ENCODE measurements at regions not wholly inside any gene's neighbourhood (a gene's known extent, or its start where the extent isn't known, plus 50 kb on each side); places are given as distances from the start of the nearest gene placed in this dataset.

GRCh38 chr18:51398104-51398503, 200.6 kb upstream of the MEX3C start:
- Histone ChIP-seq H3K4me3 (ENCODE audit: low read depth, low read length) (no peak overlapping the region), H3K27ac (ENCODE audit: low read depth, low read length) (no peak overlapping the region), H3K27me3 (ENCODE audit: control insufficient read depth, insufficient read depth, low read length) (no peaks in the 10 kb centered on the region), H3K9me3 (ENCODE audit: control insufficient read depth, insufficient read depth, low read length) (peaks cover 19% of the 10 kb centered on the region)
- ChIA-PET CTCF (no interaction called here), POLR2A (no interaction called here)
- no peak for TF ChIP-seq CTCF (IDR thresholded peaks at IDR 0.05; ENCODE audit: low read depth, low read length)
- DNase-seq (ENCODE audit: low read depth, low spot score): no peak

- CTCF ChIA-PET: no interaction called here
- Histone ChIP-seq H3K27me3 (ENCODE audit: control insufficient read depth, insufficient read depth, low read length) (no peaks in the 10 kb centered on the region), H3K27ac (ENCODE audit: low read depth, low read length) (no peak overlapping the region), H3K4me3 (ENCODE audit: low read depth, low read length) (no peak overlapping the region), H3K9me3 (ENCODE audit: control insufficient read depth, insufficient read depth, low read length) (peaks cover 17% of the 10 kb centered on the region)
- POLR2A ChIA-PET: no interaction called here
- no peak for TF ChIP-seq CTCF (IDR thresholded peaks at IDR 0.05; ENCODE audit: low read depth, low read length)
- no peak for DNase-seq (ENCODE audit: low read depth, low spot score)
These were observed 202.1 kb upstream of the MEX3C start for GRCh38 chr18:51399491-51400122.

GRCh38 chr18:51400721-51401120, 203.2 kb upstream of the MEX3C start:
- no peak for DNase-seq (ENCODE audit: low read depth, low spot score)
- H3K27me3 ChIP-seq (ENCODE audit: control insufficient read depth, insufficient read depth, low read length): no peaks in the 10 kb centered on the region
- TF ChIP-seq CTCF (IDR thresholded peaks at IDR 0.05; ENCODE audit: low read depth, low read length): no peak
- H3K4me3 ChIP-seq (ENCODE audit: low read depth, low read length): no peak overlapping the region
- ChIA-PET POLR2A (no interaction called here), CTCF (no interaction called here)
- peaks cover 17% of the 10 kb centered on the region for H3K9me3 ChIP-seq (ENCODE audit: control insufficient read depth, insufficient read depth, low read length)
- no peak overlapping the region for H3K27ac ChIP-seq (ENCODE audit: low read depth, low read length)

GRCh38 chr18:51401912-51402311, 204.4 kb upstream of the MEX3C start:
- H3K27ac ChIP-seq (ENCODE audit: low read depth, low read length): no peak overlapping the region
- no peak for DNase-seq (ENCODE audit: low read depth, low spot score)
- no peak overlapping the region for H3K4me3 ChIP-seq (ENCODE audit: low read depth, low read length)
- H3K27me3 ChIP-seq (ENCODE audit: control insufficient read depth, insufficient read depth, low read length): no peaks in the 10 kb centered on the region
- POLR2A ChIA-PET: no interaction called here
- CTCF ChIA-PET: no interaction called here
- peaks cover 16% of the 10 kb centered on the region for H3K9me3 ChIP-seq (ENCODE audit: control insufficient read depth, insufficient read depth, low read length)
- TF ChIP-seq CTCF (IDR thresholded peaks at IDR 0.05; ENCODE audit: low read depth, low read length): no peak

GRCh38 chr18:51404620-51405019, 207.1 kb upstream of the MEX3C start:
- no peaks in the 10 kb centered on the region for H3K27me3 ChIP-seq (ENCODE audit: control insufficient read depth, insufficient read depth, low read length)
- ChIA-PET POLR2A (no interaction called here), CTCF (no interaction called here)
- no peak for DNase-seq (ENCODE audit: low read depth, low spot score)
- H3K27ac ChIP-seq (ENCODE audit: low read depth, low read length): no peak overlapping the region
- H3K9me3 ChIP-seq (ENCODE audit: control insufficient read depth, insufficient read depth, low read length): peaks cover 18% of the 10 kb centered on the region
- H3K4me3 ChIP-seq (ENCODE audit: low read depth, low read length): no peak overlapping the region
- no peak for TF ChIP-seq CTCF (IDR thresholded peaks at IDR 0.05; ENCODE audit: low read depth, low read length)

Measured in AG04450 (cell line).